GM12878 (cell line): ENCODE measurements at regions not wholly inside any gene's neighbourhood (a gene's known extent, or its start where the extent isn't known, plus 50 kb on each side); places are given as distances from the start of the nearest gene placed in this dataset.

Source experiments
- ATAC-seq: fragments of 200-7000 bp; cut with Tn5 transposase; 3 replicates; pipeline ENCODE4 v1.9.1; 2020; ENCODE audit warnings: mild to moderate bottlenecking, moderate library complexity
- BruUV-seq: library from RNA; stranded (reverse); fragments of 400-500 nt; replicated peaks from 2 replicates; lab custom pipeline; 2021; lab: Mats Ljungman, UMichigan
- CTCF ChIA-PET: fragments of 300-600 bp; sonication (Branson Sonifier 250); formaldehyde crosslinking; extraction: SDS; loops from one replicate; lab custom pipeline; 2021; ENCODE audit warnings: inconsistent platforms; lab: Yijun Ruan, JAX
- POLR2A ChIA-PET: fragments of 350-600 bp; formaldehyde crosslinking; extraction: SDS; loops from one replicate; lab custom pipeline; 2021; ENCODE audit warnings: inconsistent platforms; lab: Charles Lee
- RAD21 ChIA-PET: fragments of 300-600 bp; sonication (Branson Sonifier 250); formaldehyde crosslinking; loops from one replicate; lab custom pipeline; 2023; ENCODE audit warnings: antibody characterized with exemption; ENCODE audit not compliant: unreplicated experiment; lab: Charles Lee
- SMC1A ChIA-PET: fragments of 300-600 bp; sonication (Branson Sonifier 250); formaldehyde crosslinking; loops from one replicate; lab custom pipeline; 2023; ENCODE audit not compliant: unreplicated experiment, uncharacterized antibody; lab: Charles Lee
- DNase-seq: peaks from one replicate; pipeline ENCODE4 v3.0.0-alpha.2; 2011; ENCODE audit warnings: low read depth, low spot score
- FAIRE-seq: peaks from 3 replicates; lab custom pipeline; 2011; peaks lifted over from hg19 to GRCh38; lab: Jason Lieb, UNC
- H2AFZ ChIP-seq: 2 replicates; pipeline ENCODE4 v1.6.0; 2011; ENCODE audit warnings: low read depth, low read length, control low read depth; ENCODE audit not compliant: control insufficient read depth
- H3K27ac ChIP-seq: 2 replicates; pipeline ENCODE4 v1.5.1; 2011; ENCODE audit warnings: control low read depth; ENCODE audit not compliant: control insufficient read depth, insufficient read depth
- H3K27me3 ChIP-seq, 2 experiments: replicated peaks in 1 of 2; 2 replicates each; pipeline versions ENCODE4 v1.6.0 to v1.6.1; 2011; ENCODE audit warnings: low read length in 1 of 2; ENCODE audit not compliant: control insufficient read depth in 2 of 2, insufficient read depth in 2 of 2
- H3K36me3 ChIP-seq, 2 experiments: 2 replicates each; pipeline ENCODE4 v1.5.1; 2011; ENCODE audit warnings: low read length in 1 of 2; ENCODE audit not compliant: control insufficient read depth in 2 of 2, insufficient read depth in 2 of 2
- H3K4me1 ChIP-seq: 2 replicates; pipeline ENCODE4 v1.6.1; 2011; ENCODE audit warnings: mild to moderate bottlenecking, low read length, moderate library complexity, mixed read lengths; ENCODE audit not compliant: control insufficient read depth, insufficient read depth
- H3K4me2 ChIP-seq: 2 replicates; pipeline ENCODE4 v1.6.0; 2011; ENCODE audit warnings: control low read depth; ENCODE audit not compliant: control insufficient read depth, insufficient read depth
- H3K4me3 ChIP-seq: fragments of 200-600 bp; sonication (generic); 2 replicates; pipeline ENCODE4 v1.5.1; 2016
- H3K79me2 ChIP-seq: 2 replicates; pipeline ENCODE4 v1.6.0; 2011; ENCODE audit warnings: low read length; ENCODE audit not compliant: control insufficient read depth, insufficient read depth
- H3K9ac ChIP-seq: 2 replicates; pipeline ENCODE4 v1.8.0; 2011; ENCODE audit warnings: low read length, control low read depth, mixed read lengths; ENCODE audit not compliant: control insufficient read depth, insufficient read depth
- H3K9me3 ChIP-seq: replicated peaks from 3 replicates; pipeline ENCODE4 v1.5.1; 2011; ENCODE audit warnings: mild to moderate bottlenecking, low read length; ENCODE audit not compliant: control insufficient read depth, insufficient read depth
- H4K20me1 ChIP-seq: 2 replicates; pipeline ENCODE4 v1.6.0; 2011; ENCODE audit not compliant: control insufficient read depth, insufficient read depth
- CBFB ChIP-seq: IDR thresholded peaks from 2 replicates; pipeline ENCODE4 v1.6.1; 2016; ENCODE audit warnings: antibody characterized with exemption, low read depth
- KLF5 ChIP-seq: fragments of 450-650 bp; IDR thresholded peaks from 2 replicates; pipeline ENCODE4 v1.6.1; 2014; ENCODE audit warnings: mild to moderate bottlenecking; ENCODE audit not compliant: partially characterized antibody
- MAX ChIP-seq: IDR thresholded peaks from 2 replicates; pipeline ENCODE4 v1.6.1; 2012; ENCODE audit warnings: low read depth, low read length, improper control_type of control experiment
- MEF2B ChIP-seq: fragments of 450-650 bp; IDR thresholded peaks from 2 replicates; pipeline ENCODE4 v1.6.1; 2018; ENCODE audit warnings: mild to moderate bottlenecking, moderate library complexity; ENCODE audit not compliant: partially characterized antibody, poor library complexity, severe bottlenecking
- MLLT1 ChIP-seq: fragments of 450-650 bp; IDR thresholded peaks from 2 replicates; pipeline ENCODE4 v1.6.1; 2016; ENCODE audit warnings: mild to moderate bottlenecking
- NFYA ChIP-seq: IDR thresholded peaks from 2 replicates; pipeline ENCODE4 v1.6.1; 2011; ENCODE audit warnings: low read depth, mild to moderate bottlenecking, low read length, improper control_type of control experiment, borderline replicate concordance
- NR2F1 ChIP-seq: fragments of 450-650 bp; conservative IDR thresholded peaks from 2 replicates; pipeline ENCODE4 v1.6.1; 2017; ENCODE audit warnings: mild to moderate bottlenecking
- NRF1 ChIP-seq: conservative IDR thresholded peaks from 2 replicates; pipeline ENCODE4 v1.6.1; 2011; ENCODE audit warnings: mild to moderate bottlenecking, low read depth, low read length, improper control_type of control experiment
- POU2F2 ChIP-seq: IDR thresholded peaks from 3 replicates; pipeline ENCODE4 v1.6.1; 2011; ENCODE audit warnings: low read depth, mild to moderate bottlenecking, low read length, borderline replicate concordance
- RELA ChIP-seq: fragments of 450-650 bp; IDR thresholded peaks from 2 replicates; pipeline ENCODE4 v1.8.0; 2014; ENCODE audit warnings: borderline replicate concordance; ENCODE audit not compliant: partially characterized antibody
- SIX5 ChIP-seq: IDR thresholded peaks from 2 replicates; pipeline ENCODE4 v1.6.1; 2011; ENCODE audit warnings: mild to moderate bottlenecking, low read depth, low read length, moderate library complexity; ENCODE audit not compliant: severe bottlenecking
- SUZ12 ChIP-seq: fragments of 200-600 bp; sonication (generic); IDR thresholded peaks from one replicate; pipeline ENCODE4 v1.6.1; 2018; ENCODE audit warnings: antibody characterized with exemption, mild to moderate bottlenecking; ENCODE audit not compliant: unreplicated experiment
- ZBTB11 ChIP-seq: fragments of 450-650 bp; formaldehyde crosslinking; IDR thresholded peaks from 2 replicates; pipeline ENCODE4 v1.5.0; 2022; ENCODE audit warnings: mild to moderate bottlenecking, missing genetic modification characterization
- ZNF274 ChIP-seq: IDR thresholded peaks from one replicate; pipeline ENCODE4 v1.8.0; 2011; ENCODE audit not compliant: insufficient read length, insufficient read depth
- WGBS: methylation state at CpG from one replicate; pipeline ENCODE4 v1.1.6; 2016; ENCODE audit warnings: low lambda C conversion rate; ENCODE audit not compliant: insufficient replicate concordance, insufficient coverage; ENCODE audit errors: missing lambda C conversion rate; 5-methylcytosine and 5-hydroxymethylcytosine counted together
- in situ Hi-C: fragments of 300-500 bp; cut with MboI; formaldehyde crosslinking; loops from 9 replicates; pipeline ENCODE4 v1.14.3; 2018; ENCODE audit warnings: mixed read lengths
- intact Hi-C: fragments of 100-400 bp; cut with micrococcal nuclease; formaldehyde crosslinking; loops from one replicate; pipeline ENCODE4 v1.14.2; 2022; ENCODE audit not compliant: unreplicated experiment

GRCh38 chr4:173767650-173768049 lies 237.6 kb upstream of the HAND2 start (continued):
- no peak for TF ChIP-seq MEF2B

GRCh38 chr4:173766171-173766600 lies 236.2 kb upstream of the HAND2 start:
- ChIA-PET SMC1A (no interaction called here), POLR2A (no interaction called here), CTCF (interaction anchor here (1.1 kb wide), 1 partner anchor 38 kb away, joined by 4 read pairs; no protein-coding TSS in a partner anchor), RAD21 (no interaction called here)
- H4K20me1 ChIP-seq, result no peaks in the 10 kb centered on the region
- TF ChIP-seq CBFB (no peak), RELA (no peak), NFYA (no peak), MAX (no peak), NR2F1 (no peak), ZBTB11 (CRISPR knock-in tag) (no peak), SUZ12 (no peak), MLLT1 (no peak), ZNF274 (no peak), KLF5 (no peak), NRF1 (no peak), SIX5 (no peak), POU2F2 (no peak)
- no peaks in the 10 kb centered on the region for H3K27me3 ChIP-seq
- no peaks in the 10 kb centered on the region for H3K4me1 ChIP-seq
- no peak overlapping the region for H3K4me2 ChIP-seq
- H3K36me3 ChIP-seq, result no peaks in the 10 kb centered on the region
- 5% methylated on average over 1 of the region's 1 CpG for WGBS
- no peak overlapping the region for H2AFZ ChIP-seq
- no peak for DNase-seq
- H3K4me3 ChIP-seq, result no peak overlapping the region
- H3K9ac ChIP-seq, result no peak overlapping the region
- ATAC-seq, result no peak
- in situ Hi-C loops, result no loop called here
- intact Hi-C loops, result no loop called here
- no peak for FAIRE-seq
- no peak overlapping the region for H3K27ac ChIP-seq
- no TSS peak for BruUV-seq
- H3K79me2 ChIP-seq, result no peaks in the 10 kb centered on the region
- H3K9me3 ChIP-seq, result no peaks in the 10 kb centered on the region
